ENCODE measurements at regions not wholly inside any gene's neighbourhood (a gene's known extent, or its start where the extent isn't known, plus 50 kb on each side); places are given as distances from the start of the nearest gene placed in this dataset.

- no peak for DNase-seq (ENCODE audit: low spot score)
- no peaks in the 10 kb centered on the region for H3K36me3 Mint-ChIP-seq (ENCODE audit: low read depth)
- H3K4me1 Mint-ChIP-seq (ENCODE audit: low read depth), result no peaks in the 10 kb centered on the region
- H3K4me3 Mint-ChIP-seq, result no peak overlapping the region
- peaks cover 47% of the 10 kb centered on the region for H3K9me3 Mint-ChIP-seq
- no peak overlapping the region for H3K27ac Mint-ChIP-seq
- no peaks in the 10 kb centered on the region for H3K27me3 Mint-ChIP-seq (ENCODE audit: low read depth)
These were observed 794.5 kb upstream of the CDH9 start for GRCh38 chr5:27832886-27833285.

GRCh38 chr5:27830546-27830945, 792.2 kb upstream of the CDH9 start:
- Mint-ChIP-seq H3K36me3 (ENCODE audit: low read depth) (no peaks in the 10 kb centered on the region), H3K27ac (no peak overlapping the region), H3K4me1 (ENCODE audit: low read depth) (no peaks in the 10 kb centered on the region), H3K4me3 (no peak overlapping the region), H3K27me3 (ENCODE audit: low read depth) (no peaks in the 10 kb centered on the region), H3K9me3 (peaks cover 35% of the 10 kb centered on the region)
- DNase-seq (ENCODE audit: low spot score), result no peak

DNA sequence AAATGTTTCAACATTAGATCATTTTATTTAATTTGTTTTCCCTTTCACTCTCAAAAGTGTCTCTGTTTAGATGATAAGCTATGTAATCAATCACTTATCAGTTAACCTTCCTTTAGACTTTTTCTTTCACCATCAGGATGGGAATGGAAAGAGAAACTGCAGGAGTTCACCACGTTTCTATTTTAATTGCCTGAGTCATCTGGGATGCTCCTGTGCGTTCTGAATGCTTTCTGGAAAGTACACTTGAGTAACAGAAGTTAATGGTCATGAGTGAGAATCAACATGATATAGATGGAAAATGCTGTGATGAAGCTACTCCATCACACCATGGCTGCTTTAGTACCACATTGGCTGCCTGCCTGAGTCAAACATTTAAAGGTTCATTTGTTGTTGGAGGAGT, 783.3 kb upstream of the CDH9 start:
- Mint-ChIP-seq H3K9me3 (peaks cover 27% of the 10 kb centered on the region), H3K4me1 (ENCODE audit: low read depth) (no peaks in the 10 kb centered on the region), H3K36me3 (ENCODE audit: low read depth) (no peaks in the 10 kb centered on the region), H3K27me3 (ENCODE audit: low read depth) (no peaks in the 10 kb centered on the region), H3K4me3 (no peak overlapping the region), H3K27ac (no peak overlapping the region)
- no peak for DNase-seq (ENCODE audit: low spot score)

GRCh38 chr5:27818888-27819287, 780.5 kb upstream of the CDH9 start:
- H3K4me1 Mint-ChIP-seq (ENCODE audit: low read depth), result no peaks in the 10 kb centered on the region
- DNase-seq (ENCODE audit: low spot score), result no peak
- no peaks in the 10 kb centered on the region for H3K27me3 Mint-ChIP-seq (ENCODE audit: low read depth)
- H3K9me3 Mint-ChIP-seq, result peaks cover 40% of the 10 kb centered on the region
- no peak overlapping the region for H3K4me3 Mint-ChIP-seq
- H3K36me3 Mint-ChIP-seq (ENCODE audit: low read depth), result no peaks in the 10 kb centered on the region
- no peak overlapping the region for H3K27ac Mint-ChIP-seq

DNA sequence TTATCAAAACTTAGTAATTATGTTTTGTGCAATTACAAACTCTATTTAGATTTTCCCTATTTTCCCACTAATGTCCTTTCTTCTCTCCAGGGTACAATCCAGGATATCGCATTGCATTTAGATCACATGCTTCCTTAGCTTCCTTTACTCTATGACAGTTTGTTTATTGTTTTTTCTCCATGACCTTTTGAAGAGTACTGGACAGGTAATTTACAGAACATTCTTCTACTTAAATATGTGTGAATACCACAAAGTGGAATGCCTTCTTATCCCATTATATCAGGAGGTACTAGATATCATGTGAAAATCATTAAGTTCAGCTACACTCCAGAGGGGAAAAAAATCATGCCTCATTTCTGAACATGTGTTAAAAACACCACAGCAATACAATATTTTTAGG, 776.6 kb upstream of the CDH9 start:
- Mint-ChIP-seq H3K27ac (no peak overlapping the region), H3K27me3 (ENCODE audit: low read depth) (no peaks in the 10 kb centered on the region), H3K9me3 (peaks cover 44% of the 10 kb centered on the region), H3K4me1 (ENCODE audit: low read depth) (no peaks in the 10 kb centered on the region), H3K36me3 (ENCODE audit: low read depth) (no peaks in the 10 kb centered on the region), H3K4me3 (no peak overlapping the region)
- DNase-seq (ENCODE audit: low spot score), result no peak

- no peaks in the 10 kb centered on the region for H3K4me1 Mint-ChIP-seq (ENCODE audit: low read depth)
- no peaks in the 10 kb centered on the region for H3K27me3 Mint-ChIP-seq (ENCODE audit: low read depth)
- no peaks in the 10 kb centered on the region for H3K36me3 Mint-ChIP-seq (ENCODE audit: low read depth)
- no peak overlapping the region for H3K27ac Mint-ChIP-seq
- DNase-seq (ENCODE audit: low spot score), result no peak
- H3K9me3 Mint-ChIP-seq, result peaks cover 49% of the 10 kb centered on the region
- H3K4me3 Mint-ChIP-seq, result no peak overlapping the region
These were observed 775.9 kb upstream of the CDH9 start for GRCh38 chr5:27814286-27814685.

- H3K27me3 Mint-ChIP-seq (ENCODE audit: low read depth), result no peaks in the 10 kb centered on the region
- H3K4me3 Mint-ChIP-seq, result no peak overlapping the region
These were observed 772.1 kb upstream of the CDH9 start for GRCh38 chr5:27810458-27810857.

GRCh38 chr5:27797220-27797619, 758.8 kb upstream of the CDH9 start:
- H3K36me3 Mint-ChIP-seq (ENCODE audit: low read depth), result no peaks in the 10 kb centered on the region
- H3K27me3 Mint-ChIP-seq (ENCODE audit: low read depth), result no peaks in the 10 kb centered on the region
- no peaks in the 10 kb centered on the region for H3K4me1 Mint-ChIP-seq (ENCODE audit: low read depth)
- DNase-seq (ENCODE audit: low spot score), result no peak
- no peak overlapping the region for H3K4me3 Mint-ChIP-seq
- peaks cover 38% of the 10 kb centered on the region for H3K9me3 Mint-ChIP-seq
- no peak overlapping the region for H3K27ac Mint-ChIP-seq

More at GRCh38 chr5:27810458-27810857, 772.1 kb upstream of the CDH9 start:
- H3K9me3 Mint-ChIP-seq, result peaks cover 41% of the 10 kb centered on the region
- no peaks in the 10 kb centered on the region for H3K36me3 Mint-ChIP-seq (ENCODE audit: low read depth)
- no peaks in the 10 kb centered on the region for H3K4me1 Mint-ChIP-seq (ENCODE audit: low read depth)
- DNase-seq (ENCODE audit: low spot score), result no peak
- no peak overlapping the region for H3K27ac Mint-ChIP-seq

- Mint-ChIP-seq H3K4me1 (ENCODE audit: low read depth) (no peaks in the 10 kb centered on the region), H3K4me3 (no peak overlapping the region), H3K9me3 (peaks cover 41% of the 10 kb centered on the region), H3K27me3 (ENCODE audit: low read depth) (no peaks in the 10 kb centered on the region), H3K27ac (no peak overlapping the region), H3K36me3 (ENCODE audit: low read depth) (no peaks in the 10 kb centered on the region)
- DNase-seq (ENCODE audit: low spot score), result no peak
These were observed 749.8 kb upstream of the CDH9 start for GRCh38 chr5:27788184-27788583.

- H3K36me3 Mint-ChIP-seq (ENCODE audit: low read depth), result no peaks in the 10 kb centered on the region
- H3K4me1 Mint-ChIP-seq (ENCODE audit: low read depth), result no peaks in the 10 kb centered on the region
- H3K27me3 Mint-ChIP-seq (ENCODE audit: low read depth), result no peaks in the 10 kb centered on the region
- H3K27ac Mint-ChIP-seq, result no peak overlapping the region
- no peak overlapping the region for H3K4me3 Mint-ChIP-seq
- no peak for DNase-seq (ENCODE audit: low spot score)
- peaks cover 34% of the 10 kb centered on the region for H3K9me3 Mint-ChIP-seq
These were observed 745.9 kb upstream of the CDH9 start for GRCh38 chr5:27784317-27784716.

DNA sequence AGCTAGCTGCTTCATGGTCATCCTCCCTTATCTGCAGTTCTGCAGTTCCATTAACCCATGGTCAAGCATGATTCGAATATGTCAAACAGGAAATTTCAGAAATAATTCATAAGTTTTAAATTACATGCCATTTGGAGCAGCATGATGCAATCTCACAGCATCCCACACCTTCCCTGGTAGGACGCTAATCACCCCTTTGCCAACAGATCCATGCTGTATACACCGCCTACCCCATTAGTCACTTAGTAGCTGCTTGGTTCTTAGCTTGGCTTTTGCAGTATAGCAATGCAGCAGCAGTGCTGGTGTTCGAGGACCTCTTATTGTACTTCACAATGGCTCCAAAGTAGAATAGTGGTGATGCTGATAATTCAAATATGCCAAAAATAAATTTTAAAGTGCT, 739.7 kb upstream of the CDH9 start:
- Mint-ChIP-seq H3K4me3 (no peak overlapping the region), H3K9me3 (peaks cover 16% of the 10 kb centered on the region), H3K27me3 (ENCODE audit: low read depth) (no peaks in the 10 kb centered on the region), H3K27ac (no peak overlapping the region), H3K4me1 (ENCODE audit: low read depth) (no peaks in the 10 kb centered on the region), H3K36me3 (ENCODE audit: low read depth) (no peaks in the 10 kb centered on the region)
- DNase-seq (ENCODE audit: low spot score), result no peak

- H3K27ac Mint-ChIP-seq, result no peak overlapping the region
- H3K4me1 Mint-ChIP-seq (ENCODE audit: low read depth), result no peaks in the 10 kb centered on the region
- no peaks in the 10 kb centered on the region for H3K36me3 Mint-ChIP-seq (ENCODE audit: low read depth)
- H3K9me3 Mint-ChIP-seq, result peaks cover 33% of the 10 kb centered on the region
- no peaks in the 10 kb centered on the region for H3K27me3 Mint-ChIP-seq (ENCODE audit: low read depth)
- no peak overlapping the region for H3K4me3 Mint-ChIP-seq
- DNase-seq (ENCODE audit: low spot score), result no peak
These were observed 735.2 kb upstream of the CDH9 start for GRCh38 chr5:27773636-27774035.

DNA sequence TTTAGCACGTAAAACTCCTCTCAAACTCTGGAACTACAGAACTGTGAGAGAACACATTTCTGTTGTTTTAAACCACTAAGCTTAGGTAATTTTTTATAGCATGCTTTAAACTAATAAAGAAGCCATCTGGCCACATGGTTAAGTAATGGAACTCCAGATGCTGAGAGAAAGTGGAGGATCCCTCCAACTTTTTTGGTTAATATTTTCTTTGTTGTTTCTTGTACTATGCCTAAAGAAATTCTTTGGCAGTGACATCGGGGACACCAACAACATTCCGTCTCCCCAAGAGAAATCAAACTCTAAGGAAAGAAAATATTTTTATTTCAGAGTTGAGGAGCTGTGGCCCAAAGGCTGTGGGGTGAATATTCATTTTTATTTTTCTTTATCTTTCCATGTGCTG, 734.8 kb upstream of the CDH9 start:
- Mint-ChIP-seq H3K36me3 (ENCODE audit: low read depth) (no peaks in the 10 kb centered on the region), H3K4me1 (ENCODE audit: low read depth) (no peaks in the 10 kb centered on the region), H3K4me3 (no peak overlapping the region), H3K27me3 (ENCODE audit: low read depth) (no peaks in the 10 kb centered on the region), H3K9me3 (peaks cover 36% of the 10 kb centered on the region), H3K27ac (no peak overlapping the region)
- DNase-seq (ENCODE audit: low spot score), result no peak

DNA sequence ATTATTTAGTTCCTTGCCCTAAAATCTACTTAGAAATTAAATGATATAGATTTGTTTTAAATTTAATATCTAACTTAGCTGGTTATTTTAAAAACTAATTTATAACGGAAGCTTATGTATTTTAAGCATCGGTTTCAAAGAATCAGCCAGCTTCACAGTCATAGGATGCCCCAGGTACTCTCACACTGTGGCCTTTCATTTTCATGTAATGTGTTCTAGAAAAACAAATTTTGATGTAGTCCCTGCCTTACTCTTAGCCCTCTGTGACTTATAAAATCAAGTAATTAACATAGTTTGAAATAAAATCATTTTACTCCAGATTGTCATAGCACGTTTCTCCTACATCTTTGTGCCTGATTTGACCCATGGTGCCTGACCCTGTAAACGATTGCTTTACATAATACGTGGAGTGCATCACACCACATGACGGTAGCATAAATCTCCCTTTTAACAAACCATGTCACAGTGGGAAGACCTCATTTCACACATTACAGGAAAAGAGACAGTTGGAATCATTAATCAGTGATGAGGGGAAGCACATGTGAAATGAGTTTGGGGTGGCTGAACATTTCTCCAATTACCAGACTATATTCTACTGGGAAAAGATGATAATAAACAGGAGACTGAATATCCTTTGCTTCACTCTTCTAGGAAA, 731.5 kb upstream of the CDH9 start:
- Mint-ChIP-seq H3K27me3 (ENCODE audit: low read depth) (no peaks in the 10 kb centered on the region), H3K36me3 (ENCODE audit: low read depth) (no peaks in the 10 kb centered on the region), H3K4me1 (ENCODE audit: low read depth) (no peaks in the 10 kb centered on the region), H3K4me3 (no peak overlapping the region), H3K27ac (no peak overlapping the region), H3K9me3 (peaks cover 46% of the 10 kb centered on the region)
- no peak for DNase-seq (ENCODE audit: low spot score)

DNA sequence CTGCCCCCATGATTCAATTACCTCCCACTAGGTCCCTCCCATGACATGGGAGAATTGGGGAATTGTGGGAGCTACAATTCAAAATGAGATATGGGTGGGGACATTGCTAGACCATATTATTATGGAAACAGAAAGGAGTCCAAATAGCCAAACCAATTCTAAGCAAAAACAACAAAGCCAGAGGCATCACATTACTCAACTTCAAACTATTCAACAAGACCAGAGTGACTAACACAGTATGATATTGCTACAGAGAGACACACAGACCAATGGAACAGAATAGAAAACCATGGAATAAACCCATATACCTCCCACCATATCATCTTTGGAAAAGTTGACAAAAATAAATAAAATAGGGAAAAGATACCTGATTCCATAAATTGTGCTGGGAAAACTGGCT, 710.5 kb upstream of the CDH9 start:
- no peak overlapping the region for H3K4me3 Mint-ChIP-seq
- H3K27me3 Mint-ChIP-seq (ENCODE audit: low read depth), result no peaks in the 10 kb centered on the region
- peaks cover 54% of the 10 kb centered on the region for H3K9me3 Mint-ChIP-seq
- H3K4me1 Mint-ChIP-seq (ENCODE audit: low read depth), result no peaks in the 10 kb centered on the region
- no peak for DNase-seq (ENCODE audit: low spot score)
- H3K27ac Mint-ChIP-seq, result no peak overlapping the region
- H3K36me3 Mint-ChIP-seq (ENCODE audit: low read depth), result no peaks in the 10 kb centered on the region
